ENCODE measurements at regions not wholly inside any gene's neighbourhood (a gene's known extent, or its start where the extent isn't known, plus 50 kb on each side); places are given as distances from the start of the nearest gene placed in this dataset.

GRCh38 chr15:69880571-69881301 lies 217.0 kb downstream of the TLE3 start:
- no peak for TF ChIP-seq REST (IDR thresholded peaks at IDR 0.05; ENCODE audit: insufficient read depth in 1 of 2, low read depth in 2 of 2, low read length in 1 of 2)
- no peak for TF ChIP-seq CTCF (IDR thresholded peaks at IDR 0.05)
- no peak for TF ChIP-seq POLR2AphosphoS5 (IDR thresholded peaks at IDR 0.05; ENCODE audit: low read depth, low read length)
- no peak for TF ChIP-seq TCF7L2 (IDR thresholded peaks at IDR 0.05; ENCODE audit: low read depth, low read length)
- TF ChIP-seq SIN3A (IDR thresholded peaks at IDR 0.05; ENCODE audit: borderline replicate concordance, insufficient read depth, low read depth, low read length) = no peak
